Endodermal cell (in vitro differentiated cells): ENCODE measurements at regions not wholly inside any gene's neighbourhood (a gene's known extent, or its start where the extent isn't known, plus 50 kb on each side); places are given as distances from the start of the nearest gene placed in this dataset.
"Not testable (repeated sequence)": the region's sequence is repeated elsewhere in the genome, so short reads cannot be mapped to it uniquely, and the experiment has no call there.

Experiments
- DNase-seq: peaks from one replicate; pipeline ENCODE4 v3.0.0-alpha.2; 2017
- H3K27ac ChIP-seq: 2 replicates; pipeline ENCODE4 v1.5.1; 2013; ENCODE audit warnings: mild to moderate bottlenecking, low read depth, low read length, moderate library complexity
- H3K27me3 ChIP-seq: 2 replicates; pipeline ENCODE4 v1.6.1; 2013; ENCODE audit warnings: mild to moderate bottlenecking, low read length, moderate library complexity; ENCODE audit not compliant: insufficient read depth, control insufficient read depth, poor library complexity, severe bottlenecking
- H3K36me3 ChIP-seq: 2 replicates; pipeline ENCODE4 v1.7.0; 2013; ENCODE audit warnings: mild to moderate bottlenecking, low read length, moderate library complexity; ENCODE audit not compliant: control insufficient read depth, insufficient read depth
- H3K4me1 ChIP-seq: one replicate; pipeline ENCODE4 v1.7.0; 2013; ENCODE audit warnings: low read length; ENCODE audit not compliant: control insufficient read depth, insufficient read depth
- H3K4me3 ChIP-seq: 2 replicates; pipeline ENCODE4 v1.5.1; 2013; ENCODE audit warnings: mild to moderate bottlenecking, low read length, moderate library complexity
- H3K9ac ChIP-seq: 2 replicates; pipeline ENCODE4 v1.6.1; 2013; ENCODE audit warnings: mild to moderate bottlenecking, low read length, moderate library complexity; ENCODE audit not compliant: poor library complexity, severe bottlenecking; ENCODE audit errors: extremely low read depth
- H3K9me3 ChIP-seq: 2 replicates; pipeline ENCODE4 v1.6.1; 2013; ENCODE audit warnings: mild to moderate bottlenecking, low read length, moderate library complexity; ENCODE audit not compliant: control insufficient read depth
- H3K27ac Mint-ChIP-seq: 2 replicates; pipeline ENCODE4 v1.8.0; 2020; ENCODE audit warnings: mixed read lengths
- H3K27me3 Mint-ChIP-seq: 2 replicates; pipeline ENCODE4 v1.8.0; 2021; ENCODE audit warnings: mild to moderate bottlenecking, mixed read lengths; ENCODE audit not compliant: insufficient read depth
- H3K36me3 Mint-ChIP-seq: 2 replicates; pipeline ENCODE4 v1.8.0; 2020; ENCODE audit warnings: low read depth, mixed read lengths
- H3K4me1 Mint-ChIP-seq: 2 replicates; pipeline ENCODE4 v1.8.0; 2020; ENCODE audit warnings: mixed read lengths
- H3K4me3 Mint-ChIP-seq: 2 replicates; pipeline ENCODE4 v1.8.0; 2020; ENCODE audit warnings: mild to moderate bottlenecking, moderate library complexity, mixed read lengths
- H3K9me3 Mint-ChIP-seq: 2 replicates; pipeline ENCODE4 v1.8.0; 2020; ENCODE audit warnings: mild to moderate bottlenecking, mixed read lengths
- CTCF ChIP-seq: fragments of 200-600 bp; sonication (generic); conservative IDR thresholded peaks from 2 replicates; pipeline ENCODE4 v1.5.0; 2021; ENCODE audit warnings: antibody characterized with exemption, mild to moderate bottlenecking
- WGBS, 2 experiments: methylation state at CpG; one replicate each; pipeline versions ENCODE4 v1.1.5 to v1.1.7; 2013; ENCODE audit warnings: missing lambda C conversion rate in 2 of 2, mixed read lengths in 1 of 2; ENCODE audit not compliant: insufficient coverage in 1 of 2, insufficient read length in 1 of 2; 5-methylcytosine and 5-hydroxymethylcytosine counted together

GRCh38 chr20:29876911-29877285, 1380.6 kb upstream of the DEFB115 start:
- H3K4me1 ChIP-seq, result no peaks in the 10 kb centered on the region
- H3K4me3 ChIP-seq, result no peak overlapping the region
- no peak overlapping the region for H3K27ac ChIP-seq
- H3K36me3 ChIP-seq, result no peaks in the 10 kb centered on the region
- no peaks in the 10 kb centered on the region for H3K27me3 ChIP-seq
- Mint-ChIP-seq H3K4me1 (no peaks in the 10 kb centered on the region), H3K9me3 (peaks cover 93% of the 10 kb centered on the region), H3K36me3 (peaks cover 6% of the 10 kb centered on the region), H3K27me3 (peaks cover 3% of the 10 kb centered on the region), H3K4me3 (no peak overlapping the region), H3K27ac (no peak overlapping the region)
- DNase-seq, result peak; percentile 40
- H3K9ac ChIP-seq, result no peak overlapping the region
- 82 to 90% methylated on average over 9 to 10 of the region's 10 CpGs for WGBS, 2 experiments
- H3K9me3 ChIP-seq, result peaks cover 58% of the 10 kb centered on the region
- TF ChIP-seq CTCF, result no peak

- not testable (repeated sequence) for H3K36me3 Mint-ChIP-seq, H3K4me1 ChIP-seq, H3K4me3 Mint-ChIP-seq, H3K27ac Mint-ChIP-seq, H3K36me3 ChIP-seq, H3K4me3 ChIP-seq, H3K9ac ChIP-seq, H3K27me3 ChIP-seq, H3K27me3 Mint-ChIP-seq, DNase-seq, H3K27ac ChIP-seq, H3K4me1 Mint-ChIP-seq
- WGBS, 2 experiments, result 76 to 78% methylated on average over 25 to 31 of the region's 31 CpGs
- peaks cover 56% of the 10 kb centered on the region for H3K9me3 ChIP-seq
- peaks cover 92% of the 10 kb centered on the region for H3K9me3 Mint-ChIP-seq
Observed at GRCh38 chr20:29877411-29878280, 1379.8 kb upstream of the DEFB115 start.

- 75 to 78% methylated on average over 16 to 24 of the region's 24 CpGs for WGBS, 2 experiments
- peak; percentile 36 for DNase-seq
- Histone ChIP-seq H3K4me1 (no peaks in the 10 kb centered on the region), H3K27me3 (no peaks in the 10 kb centered on the region), H3K27ac (no peak overlapping the region), H3K9me3 (peaks cover 53% of the 10 kb centered on the region), H3K9ac (no peak overlapping the region), H3K36me3 (no peaks in the 10 kb centered on the region), H3K4me3 (no peak overlapping the region)
- Mint-ChIP-seq H3K4me1 (no peaks in the 10 kb centered on the region), H3K36me3 (peaks cover 6% of the 10 kb centered on the region), H3K27me3 (peaks cover 3% of the 10 kb centered on the region), H3K9me3 (peaks cover 90% of the 10 kb centered on the region), H3K27ac (no peak overlapping the region), H3K4me3 (no peak overlapping the region)
- TF ChIP-seq CTCF, result no peak
Observed at GRCh38 chr20:29878281-29878741, 1379.2 kb upstream of the DEFB115 start.
